ENCODE measurements at regions not wholly inside any gene's neighbourhood (a gene's known extent, or its start where the extent isn't known, plus 50 kb on each side); places are given as distances from the start of the nearest gene placed in this dataset.

DNA sequence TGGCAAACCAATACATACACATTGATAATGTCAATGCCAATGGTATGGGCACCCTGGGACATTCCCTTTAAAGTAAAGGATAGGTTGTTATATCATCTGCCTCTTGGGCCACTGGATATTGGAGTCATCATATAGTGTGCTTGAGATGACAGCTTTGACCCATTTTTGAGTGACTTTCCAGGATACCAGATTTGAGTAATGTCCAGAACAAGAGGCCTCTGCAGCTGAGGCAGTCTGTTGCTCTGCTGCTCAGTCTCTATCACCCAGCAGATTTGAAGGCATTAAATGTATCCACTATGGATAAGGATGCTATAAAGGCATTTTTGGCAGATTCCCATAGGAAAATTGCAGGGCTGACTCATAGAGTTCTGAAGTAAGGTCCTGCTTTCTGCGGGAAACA is 525.6 kb upstream of the SEMA6A start:
- CTCF ChIA-PET, result no interaction called here
- peaks cover 4% of the 10 kb centered on the region; the same call in 1 of the 2 replicates for H3K9me3 Mint-ChIP-seq
- POLR2A ChIA-PET, result no interaction called here
- no peak overlapping the region for H3K4me3 Mint-ChIP-seq
- ATAC-seq, result no peak
- DNase-seq (ENCODE audit: low spot score), result no peak
- H3K27me3 Mint-ChIP-seq (ENCODE audit: low read depth), result peaks cover 1% of the 10 kb centered on the region
- no peak for TF ChIP-seq ZNF121 (CRISPR knock-in tag; IDR thresholded peaks at IDR 0.05)
- H3K36me3 Mint-ChIP-seq, result no peaks in the 10 kb centered on the region
- H3K27ac Mint-ChIP-seq, result no peak overlapping the region
- peaks cover 38% of the 10 kb centered on the region for H3K4me1 Mint-ChIP-seq

- TF ChIP-seq MYBL2 (CRISPR knock-in tag; IDR thresholded peaks at IDR 0.05), result no peak
- no peak for TF ChIP-seq HMGA2 (CRISPR knock-in tag; IDR thresholded peaks at IDR 0.05)
- TF ChIP-seq AR (CRISPR knock-in tag; IDR thresholded peaks at IDR 0.05), result no peak
- no peak for TF ChIP-seq ATF1 (CRISPR knock-in tag; IDR thresholded peaks at IDR 0.05)
- no peak for TF ChIP-seq FOXK1 (CRISPR knock-in tag; IDR thresholded peaks at IDR 0.05)
- TF ChIP-seq TP53 (CRISPR knock-in tag; IDR thresholded peaks at IDR 0.05), result no peak
- no peak for TF ChIP-seq JUN (CRISPR knock-in tag; IDR thresholded peaks at IDR 0.05)
- TF ChIP-seq ESRRA (CRISPR knock-in tag; IDR thresholded peaks at IDR 0.05; ENCODE audit: borderline replicate concordance), result no peak
- TF ChIP-seq ZNF138 (CRISPR knock-in tag; conservative IDR thresholded peaks at IDR 0.05), result no peak
- TF ChIP-seq MXD4 (CRISPR knock-in tag; IDR thresholded peaks at IDR 0.05; ENCODE audit: borderline replicate concordance), result no peak
- TF ChIP-seq TEAD1 (CRISPR knock-in tag; IDR thresholded peaks at IDR 0.05), result no peak
- no peak for TF ChIP-seq IRF1 (CRISPR knock-in tag; IDR thresholded peaks at IDR 0.05)
- TF ChIP-seq, protein P1, sequence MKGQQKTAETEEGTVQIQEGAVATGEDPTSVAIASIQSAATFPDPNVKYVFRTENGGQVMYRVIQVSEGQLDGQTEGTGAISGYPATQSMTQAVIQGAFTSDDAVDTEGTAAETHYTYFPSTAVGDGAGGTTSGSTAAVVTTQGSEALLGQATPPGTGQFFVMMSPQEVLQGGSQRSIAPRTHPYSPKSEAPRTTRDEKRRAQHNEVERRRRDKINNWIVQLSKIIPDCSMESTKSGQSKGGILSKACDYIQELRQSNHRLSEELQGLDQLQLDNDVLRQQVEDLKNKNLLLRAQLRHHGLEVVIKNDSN (CRISPR knock-in tag; IDR thresholded peaks at IDR 0.05), result no peak
- TF ChIP-seq, protein P2, sequence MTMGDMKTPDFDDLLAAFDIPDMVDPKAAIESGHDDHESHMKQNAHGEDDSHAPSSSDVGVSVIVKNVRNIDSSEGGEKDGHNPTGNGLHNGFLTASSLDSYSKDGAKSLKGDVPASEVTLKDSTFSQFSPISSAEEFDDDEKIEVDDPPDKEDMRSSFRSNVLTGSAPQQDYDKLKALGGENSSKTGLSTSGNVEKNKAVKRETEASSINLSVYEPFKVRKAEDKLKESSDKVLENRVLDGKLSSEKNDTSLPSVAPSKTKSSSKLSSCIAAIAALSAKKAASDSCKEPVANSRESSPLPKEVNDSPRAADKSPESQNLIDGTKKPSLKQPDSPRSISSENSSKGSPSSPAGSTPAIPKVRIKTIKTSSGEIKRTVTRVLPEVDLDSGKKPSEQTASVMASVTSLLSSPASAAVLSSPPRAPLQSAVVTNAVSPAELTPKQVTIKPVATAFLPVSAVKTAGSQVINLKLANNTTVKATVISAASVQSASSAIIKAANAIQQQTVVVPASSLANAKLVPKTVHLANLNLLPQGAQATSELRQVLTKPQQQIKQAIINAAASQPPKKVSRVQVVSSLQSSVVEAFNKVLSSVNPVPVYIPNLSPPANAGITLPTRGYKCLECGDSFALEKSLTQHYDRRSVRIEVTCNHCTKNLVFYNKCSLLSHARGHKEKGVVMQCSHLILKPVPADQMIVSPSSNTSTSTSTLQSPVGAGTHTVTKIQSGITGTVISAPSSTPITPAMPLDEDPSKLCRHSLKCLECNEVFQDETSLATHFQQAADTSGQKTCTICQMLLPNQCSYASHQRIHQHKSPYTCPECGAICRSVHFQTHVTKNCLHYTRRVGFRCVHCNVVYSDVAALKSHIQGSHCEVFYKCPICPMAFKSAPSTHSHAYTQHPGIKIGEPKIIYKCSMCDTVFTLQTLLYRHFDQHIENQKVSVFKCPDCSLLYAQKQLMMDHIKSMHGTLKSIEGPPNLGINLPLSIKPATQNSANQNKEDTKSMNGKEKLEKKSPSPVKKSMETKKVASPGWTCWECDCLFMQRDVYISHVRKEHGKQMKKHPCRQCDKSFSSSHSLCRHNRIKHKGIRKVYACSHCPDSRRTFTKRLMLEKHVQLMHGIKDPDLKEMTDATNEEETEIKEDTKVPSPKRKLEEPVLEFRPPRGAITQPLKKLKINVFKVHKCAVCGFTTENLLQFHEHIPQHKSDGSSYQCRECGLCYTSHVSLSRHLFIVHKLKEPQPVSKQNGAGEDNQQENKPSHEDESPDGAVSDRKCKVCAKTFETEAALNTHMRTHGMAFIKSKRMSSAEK (CRISPR knock-in tag; IDR thresholded peaks at IDR 0.05; ENCODE audit: borderline replicate concordance), result no peak
- no peak for TF ChIP-seq SMAD4 (CRISPR knock-in tag; IDR thresholded peaks at IDR 0.05)
- no peak for TF ChIP-seq GTF2I (CRISPR knock-in tag; conservative IDR thresholded peaks at IDR 0.05)
- ATAC-seq, result no peak
- DNase-seq (ENCODE audit: low spot score), result no peak
- CTCF ChIA-PET, result no interaction called here
- Mint-ChIP-seq H3K4me1 (peaks cover 33% of the 10 kb centered on the region), H3K9me3 (no peaks in the 10 kb centered on the region), H3K27ac (no peak overlapping the region), H3K27me3 (ENCODE audit: low read depth) (peaks cover 8% of the 10 kb centered on the region), H3K36me3 (no peaks in the 10 kb centered on the region), H3K4me3 (no peak overlapping the region)
- POLR2A ChIA-PET, result no interaction called here
Observed at GRCh38 chr5:117098094-117098493, 523.5 kb upstream of the SEMA6A start.
